SK-N-SH (cell line): ENCODE measurements at regions not wholly inside any gene's neighbourhood (a gene's known extent, or its start where the extent isn't known, plus 50 kb on each side); places are given as distances from the start of the nearest gene placed in this dataset.
"Not testable (repeated sequence)": the region's sequence is repeated elsewhere in the genome, so short reads cannot be mapped to it uniquely, and the experiment has no call there.

Experiments
- CTCF ChIA-PET: fragments of 300-600, 350-600 bp; formaldehyde crosslinking; extraction: SDS; loops from one replicate; lab custom pipeline; 2021; lab: Yijun Ruan, JAX
- POLR2A ChIA-PET: fragments of 350-600 bp; sonication (Branson Sonifier 250); formaldehyde crosslinking; extraction: SDS; loops from one replicate; lab custom pipeline; 2020; ENCODE audit warnings: antibody characterized with exemption, inconsistent platforms; lab: Yijun Ruan, JAX
- DNase-seq: peaks from one replicate; pipeline ENCODE4 v3.0.0; 2012
- H2AFZ ChIP-seq: fragments of 200-600 bp; sonication (generic); 2 replicates; pipeline ENCODE4 v1.8.1; 2016; ENCODE audit warnings: antibody characterized with exemption, mild to moderate bottlenecking, low read depth
- H3F3A ChIP-seq: fragments of 200-600 bp; sonication (generic); replicated peaks from 2 replicates; pipeline ENCODE3; 2016; ENCODE audit warnings: antibody characterized with exemption, mild to moderate bottlenecking; ENCODE audit not compliant: insufficient read depth
- H3K27ac ChIP-seq, 2 experiments: fragments of 200-500 bp in 1 of 2; fragments of 200-600 bp in 1 of 2; sonication (Bioruptor generic) in 1 of 2; sonication (generic), shearing (Covaris generic) in 1 of 2; 2 replicates each; pipeline versions ENCODE4 v1.5.1 to v1.6.1; 2014 to 2016; ENCODE audit warnings: low read depth in 2 of 2, inconsistent platforms in 1 of 2, low read length in 1 of 2, mild to moderate bottlenecking in 1 of 2, mixed read lengths in 1 of 2
- H3K27me3 ChIP-seq: fragments of 200-600 bp; sonication (generic), shearing (Covaris generic); 2 replicates; pipeline ENCODE4 v1.6.1; 2016; ENCODE audit warnings: mixed run types; ENCODE audit not compliant: insufficient read depth
- H3K36me3 ChIP-seq, 2 experiments: fragments of 200-500 bp in 1 of 2; fragments of 200-600 bp in 1 of 2; sonication (Bioruptor generic) in 1 of 2; sonication (generic) in 1 of 2; replicated peaks in 1 of 2; 2 replicates each; pipeline versions ENCODE3 to v1.5.1; 2014 to 2016; ENCODE audit warnings: low read length in 1 of 2, mild to moderate bottlenecking in 1 of 2; ENCODE audit not compliant: insufficient read depth in 2 of 2, control insufficient read depth in 1 of 2
- H3K4me1 ChIP-seq, 2 experiments: fragments of 200-500 bp in 1 of 2; fragments of 200-600 bp in 1 of 2; sonication (Bioruptor generic) in 1 of 2; sonication (generic), shearing (Covaris generic) in 1 of 2; 2 replicates each; pipeline versions ENCODE4 v1.5.1 to v1.6.1; 2014 to 2016; ENCODE audit warnings: low read depth in 1 of 2, low read length in 1 of 2, mixed run types in 1 of 2; ENCODE audit not compliant: insufficient read depth in 2 of 2, control insufficient read depth in 1 of 2
- H3K4me2 ChIP-seq: fragments of 200-600 bp; sonication (generic), shearing (Covaris generic); 2 replicates; pipeline ENCODE4 v1.6.1; 2017; ENCODE audit warnings: mixed run types
- H3K4me3 ChIP-seq, 2 experiments: fragments of 200-500 bp in 1 of 2; fragments of 200-600 bp in 1 of 2; sonication (Bioruptor generic) in 1 of 2; sonication (generic), shearing (Covaris generic) in 1 of 2; 2 replicates each; pipeline versions ENCODE4 v1.5.1 to v1.8.1; 2014 to 2016; ENCODE audit warnings: low read depth in 2 of 2, inconsistent platforms in 1 of 2, low read length in 1 of 2, mild to moderate bottlenecking in 1 of 2, mixed read lengths in 1 of 2, moderate library complexity in 1 of 2
- H3K79me2 ChIP-seq: fragments of 200-600 bp; sonication (generic); 2 replicates; pipeline ENCODE4 v1.8.1; 2017; ENCODE audit warnings: mild to moderate bottlenecking; ENCODE audit not compliant: insufficient read depth
- H3K9ac ChIP-seq: fragments of 200-600 bp; sonication (generic); 2 replicates; pipeline ENCODE4 v1.6.1; 2017; ENCODE audit warnings: mixed run types
- H3K9me2 ChIP-seq: fragments of 200-600 bp; sonication (generic); 2 replicates; pipeline ENCODE4 v1.6.1; 2017; ENCODE audit warnings: mixed run types
- H3K9me3 ChIP-seq: fragments of 200-600 bp; sonication (generic); 2 replicates; pipeline ENCODE4 v1.6.1; 2017; ENCODE audit warnings: mixed run types, mild to moderate bottlenecking, moderate library complexity
- H4K20me1 ChIP-seq: fragments of 200-600 bp; sonication (generic); 2 replicates; pipeline ENCODE4 v1.6.1; 2017; ENCODE audit warnings: mild to moderate bottlenecking, mixed run types; ENCODE audit not compliant: insufficient read depth
- CHD2 ChIP-seq: fragments of 150-350 bp; IDR thresholded peaks from 2 replicates; pipeline ENCODE4 v1.6.1; 2018; ENCODE audit warnings: low read length; ENCODE audit not compliant: partially characterized antibody
- GABPA ChIP-seq: IDR thresholded peaks from 2 replicates; pipeline ENCODE4 v1.4.0; 2012; ENCODE audit warnings: low read depth, mild to moderate bottlenecking
- MEF2A ChIP-seq: IDR thresholded peaks from 2 replicates; pipeline ENCODE4 v1.4.0; 2012; ENCODE audit warnings: low read depth, borderline replicate concordance
- MXI1 ChIP-seq: IDR thresholded peaks from 2 replicates; pipeline ENCODE4 v1.6.1; 2012; ENCODE audit warnings: mild to moderate bottlenecking, low read depth, low read length, improper control_type of control experiment
- NFIC ChIP-seq: IDR thresholded peaks from 2 replicates; pipeline ENCODE4 v1.4.0; 2012; ENCODE audit warnings: borderline replicate concordance
- NRF1 ChIP-seq: IDR thresholded peaks from 2 replicates; pipeline ENCODE4 v1.6.1; 2012; ENCODE audit warnings: low read depth, mild to moderate bottlenecking, low read length
- POLR2AphosphoS5 ChIP-seq: IDR thresholded peaks from 2 replicates; pipeline ENCODE4 v1.6.1; 2012; ENCODE audit warnings: low read depth, low read length
- RAD21 ChIP-seq: IDR thresholded peaks from 2 replicates; pipeline ENCODE4 v1.6.1; 2012; ENCODE audit warnings: mild to moderate bottlenecking, low read length
- RCOR1 ChIP-seq: fragments of 150-350 bp; IDR thresholded peaks from 2 replicates; pipeline ENCODE4 v1.6.1; 2017; ENCODE audit warnings: antibody characterized with exemption, low read length
- SIN3A ChIP-seq: IDR thresholded peaks from 2 replicates; pipeline ENCODE4 v1.6.1; 2012; ENCODE audit warnings: low read depth, mild to moderate bottlenecking, low read length, moderate library complexity, borderline replicate concordance
- TAF1 ChIP-seq: IDR thresholded peaks from 2 replicates; pipeline ENCODE4 v1.6.1; 2012; ENCODE audit warnings: low read depth, mild to moderate bottlenecking, low read length, moderate library complexity, borderline replicate concordance
- TCF12 ChIP-seq: IDR thresholded peaks from 2 replicates; pipeline ENCODE4 v1.4.0; 2012
- TEAD4 ChIP-seq: IDR thresholded peaks from 2 replicates; pipeline ENCODE4 v1.4.0; 2012; ENCODE audit warnings: mild to moderate bottlenecking, borderline replicate concordance; ENCODE audit not compliant: insufficient read depth
- YY1 ChIP-seq: IDR thresholded peaks from 2 replicates; pipeline ENCODE4 v1.4.0; 2012; ENCODE audit warnings: low read depth, mild to moderate bottlenecking
- WGBS: methylation state at CpG from one replicate; pipeline ENCODE4 v1.1.6; 2017; ENCODE audit warnings: low lambda C conversion rate; 5-methylcytosine and 5-hydroxymethylcytosine counted together
- TF ChIP-seq, protein P1 (sequence below): IDR thresholded peaks from 2 replicates; pipeline ENCODE4 v1.6.1; 2012; ENCODE audit warnings: mild to moderate bottlenecking, low read depth, low read length, moderate library complexity
- TF ChIP-seq, protein P2 (sequence below): fragments of 150-350 bp; IDR thresholded peaks from 2 replicates; pipeline ENCODE4 v1.6.1; 2017; ENCODE audit warnings: antibody characterized with exemption, low read length, low read depth, borderline replicate concordance
- TF ChIP-seq, protein P3 (sequence below): IDR thresholded peaks from 2 replicates; pipeline ENCODE4 v1.4.0; 2012; ENCODE audit warnings: low read depth, borderline replicate concordance
- TF ChIP-seq, protein P4 (sequence below): IDR thresholded peaks from 2 replicates; pipeline ENCODE4 v1.4.0; 2012; ENCODE audit warnings: low read depth, borderline replicate concordance

DNA sequence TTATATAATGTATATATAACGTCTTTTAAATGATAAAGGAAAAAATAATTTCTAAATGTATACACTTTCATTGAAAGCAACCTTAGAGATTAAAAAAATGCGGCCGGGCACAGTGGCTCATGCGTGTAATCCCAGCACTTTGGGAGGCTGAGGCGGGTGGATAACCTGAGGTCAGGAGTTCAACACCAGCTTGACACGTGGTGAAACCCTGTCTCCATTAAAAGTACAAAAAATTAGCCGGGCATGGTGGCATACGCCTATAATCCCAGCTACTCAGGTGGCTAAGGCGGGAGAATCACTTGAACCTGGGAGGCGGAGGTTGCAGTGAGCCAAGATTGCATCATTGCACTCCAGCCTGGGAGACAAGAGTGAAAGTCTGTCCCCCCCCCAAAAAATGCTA is 303.7 kb upstream of the ZC3H15 start:
- H3K79me2 ChIP-seq, H4K20me1 ChIP-seq, H3K4me2 ChIP-seq, H3K9me3 ChIP-seq, H2AFZ ChIP-seq, H3K36me3 ChIP-seq, DNase-seq, H3F3A ChIP-seq, H3K4me1 ChIP-seq, H3K9me2 ChIP-seq, H3K27me3 ChIP-seq, H3K27ac ChIP-seq, H3K4me3 ChIP-seq, POLR2A ChIA-PET, H3K9ac ChIP-seq: not testable (repeated sequence)
- WGBS: 83% methylated on average over 10 of the region's 10 CpGs
- CTCF ChIA-PET: interaction anchor here (1.0 kb wide), 1 partner anchor 43 kb away, joined by 3 read pairs; no protein-coding TSS in a partner anchor

DNA sequence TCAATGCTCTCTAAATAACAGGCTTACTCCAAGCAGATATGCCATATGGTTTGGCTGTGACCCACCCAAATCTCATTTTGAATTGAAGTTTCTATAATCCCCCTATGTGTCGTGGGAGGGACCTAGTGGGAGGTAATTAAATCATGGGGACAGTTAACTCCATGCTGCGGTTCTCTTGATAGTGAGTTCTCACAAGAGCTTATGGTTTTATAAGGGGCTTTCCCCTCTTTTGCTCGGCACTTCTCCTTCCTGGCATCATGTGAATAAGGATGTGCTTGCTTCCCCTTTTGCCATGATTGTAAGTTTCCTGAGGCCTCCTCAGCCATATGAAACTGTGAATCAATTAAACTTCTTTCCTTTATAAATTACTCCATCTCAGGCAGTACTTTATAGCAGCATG is 302.7 kb upstream of the ZC3H15 start:
- Histone ChIP-seq H3K79me2 (no peaks in the 10 kb centered on the region), H3K4me1 (no peaks in the 10 kb centered on the region), H3K9me2 (no peaks in the 10 kb centered on the region), H3K9ac (no peak overlapping the region), H3K9me3 (no peaks in the 10 kb centered on the region), H3K36me3 (no peaks in the 10 kb centered on the region), H3K4me2 (no peak overlapping the region), H3K27me3 (no peaks in the 10 kb centered on the region), H3K4me3 (no peak overlapping the region), H4K20me1 (no peaks in the 10 kb centered on the region), H2AFZ (no peak overlapping the region), H3K27ac (no peak overlapping the region), H3F3A (no peaks in the 10 kb centered on the region)
- ChIA-PET CTCF (interaction anchor here (1.0 kb wide), 1 partner anchor 44 kb away, joined by 3 read pairs; no protein-coding TSS in a partner anchor), POLR2A (no interaction called here)
- TF ChIP-seq POLR2AphosphoS5 (no peak), RAD21 (no peak), NFIC (no peak), TAF1 (no peak), RCOR1 (no peak), MEF2A (no peak), GABPA (no peak), CHD2 (no peak), MXI1 (no peak), YY1 (no peak), SIN3A (no peak), TEAD4 (no peak), TCF12 (no peak), NRF1 (no peak)
- TF ChIP-seq, protein P1, sequence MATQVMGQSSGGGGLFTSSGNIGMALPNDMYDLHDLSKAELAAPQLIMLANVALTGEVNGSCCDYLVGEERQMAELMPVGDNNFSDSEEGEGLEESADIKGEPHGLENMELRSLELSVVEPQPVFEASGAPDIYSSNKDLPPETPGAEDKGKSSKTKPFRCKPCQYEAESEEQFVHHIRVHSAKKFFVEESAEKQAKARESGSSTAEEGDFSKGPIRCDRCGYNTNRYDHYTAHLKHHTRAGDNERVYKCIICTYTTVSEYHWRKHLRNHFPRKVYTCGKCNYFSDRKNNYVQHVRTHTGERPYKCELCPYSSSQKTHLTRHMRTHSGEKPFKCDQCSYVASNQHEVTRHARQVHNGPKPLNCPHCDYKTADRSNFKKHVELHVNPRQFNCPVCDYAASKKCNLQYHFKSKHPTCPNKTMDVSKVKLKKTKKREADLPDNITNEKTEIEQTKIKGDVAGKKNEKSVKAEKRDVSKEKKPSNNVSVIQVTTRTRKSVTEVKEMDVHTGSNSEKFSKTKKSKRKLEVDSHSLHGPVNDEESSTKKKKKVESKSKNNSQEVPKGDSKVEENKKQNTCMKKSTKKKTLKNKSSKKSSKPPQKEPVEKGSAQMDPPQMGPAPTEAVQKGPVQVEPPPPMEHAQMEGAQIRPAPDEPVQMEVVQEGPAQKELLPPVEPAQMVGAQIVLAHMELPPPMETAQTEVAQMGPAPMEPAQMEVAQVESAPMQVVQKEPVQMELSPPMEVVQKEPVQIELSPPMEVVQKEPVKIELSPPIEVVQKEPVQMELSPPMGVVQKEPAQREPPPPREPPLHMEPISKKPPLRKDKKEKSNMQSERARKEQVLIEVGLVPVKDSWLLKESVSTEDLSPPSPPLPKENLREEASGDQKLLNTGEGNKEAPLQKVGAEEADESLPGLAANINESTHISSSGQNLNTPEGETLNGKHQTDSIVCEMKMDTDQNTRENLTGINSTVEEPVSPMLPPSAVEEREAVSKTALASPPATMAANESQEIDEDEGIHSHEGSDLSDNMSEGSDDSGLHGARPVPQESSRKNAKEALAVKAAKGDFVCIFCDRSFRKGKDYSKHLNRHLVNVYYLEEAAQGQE: no peak
- TF ChIP-seq, protein P2, sequence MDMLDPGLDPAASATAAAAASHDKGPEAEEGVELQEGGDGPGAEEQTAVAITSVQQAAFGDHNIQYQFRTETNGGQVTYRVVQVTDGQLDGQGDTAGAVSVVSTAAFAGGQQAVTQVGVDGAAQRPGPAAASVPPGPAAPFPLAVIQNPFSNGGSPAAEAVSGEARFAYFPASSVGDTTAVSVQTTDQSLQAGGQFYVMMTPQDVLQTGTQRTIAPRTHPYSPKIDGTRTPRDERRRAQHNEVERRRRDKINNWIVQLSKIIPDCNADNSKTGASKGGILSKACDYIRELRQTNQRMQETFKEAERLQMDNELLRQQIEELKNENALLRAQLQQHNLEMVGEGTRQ: no peak
- TF ChIP-seq, protein P3, sequence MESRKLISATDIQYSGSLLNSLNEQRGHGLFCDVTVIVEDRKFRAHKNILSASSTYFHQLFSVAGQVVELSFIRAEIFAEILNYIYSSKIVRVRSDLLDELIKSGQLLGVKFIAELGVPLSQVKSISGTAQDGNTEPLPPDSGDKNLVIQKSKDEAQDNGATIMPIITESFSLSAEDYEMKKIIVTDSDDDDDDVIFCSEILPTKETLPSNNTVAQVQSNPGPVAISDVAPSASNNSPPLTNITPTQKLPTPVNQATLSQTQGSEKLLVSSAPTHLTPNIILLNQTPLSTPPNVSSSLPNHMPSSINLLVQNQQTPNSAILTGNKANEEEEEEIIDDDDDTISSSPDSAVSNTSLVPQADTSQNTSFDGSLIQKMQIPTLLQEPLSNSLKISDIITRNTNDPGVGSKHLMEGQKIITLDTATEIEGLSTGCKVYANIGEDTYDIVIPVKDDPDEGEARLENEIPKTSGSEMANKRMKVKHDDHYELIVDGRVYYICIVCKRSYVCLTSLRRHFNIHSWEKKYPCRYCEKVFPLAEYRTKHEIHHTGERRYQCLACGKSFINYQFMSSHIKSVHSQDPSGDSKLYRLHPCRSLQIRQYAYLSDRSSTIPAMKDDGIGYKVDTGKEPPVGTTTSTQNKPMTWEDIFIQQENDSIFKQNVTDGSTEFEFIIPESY: no peak
- TF ChIP-seq, protein P4, sequence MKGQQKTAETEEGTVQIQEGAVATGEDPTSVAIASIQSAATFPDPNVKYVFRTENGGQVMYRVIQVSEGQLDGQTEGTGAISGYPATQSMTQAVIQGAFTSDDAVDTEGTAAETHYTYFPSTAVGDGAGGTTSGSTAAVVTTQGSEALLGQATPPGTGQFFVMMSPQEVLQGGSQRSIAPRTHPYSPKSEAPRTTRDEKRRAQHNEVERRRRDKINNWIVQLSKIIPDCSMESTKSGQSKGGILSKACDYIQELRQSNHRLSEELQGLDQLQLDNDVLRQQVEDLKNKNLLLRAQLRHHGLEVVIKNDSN: no peak
- WGBS: 65% methylated on average over 3 of the region's 3 CpGs
- DNase-seq: no peak
